GM21576 (cell line): ENCODE measurements at regions not wholly inside any gene's neighbourhood (a gene's known extent, or its start where the extent isn't known, plus 50 kb on each side); places are given as distances from the start of the nearest gene placed in this dataset.
"Not testable (repeated sequence)": the region's sequence is repeated elsewhere in the genome, so short reads cannot be mapped to it uniquely, and the experiment has no call there.

Experiments
- ATAC-seq: cut with Tn5 transposase; IDR thresholded peaks from one replicate; pipeline ENCODE4 v1.9.1; 2021; ENCODE audit warnings: mild to moderate bottlenecking, moderate library complexity; ENCODE audit not compliant: unreplicated experiment

DNA sequence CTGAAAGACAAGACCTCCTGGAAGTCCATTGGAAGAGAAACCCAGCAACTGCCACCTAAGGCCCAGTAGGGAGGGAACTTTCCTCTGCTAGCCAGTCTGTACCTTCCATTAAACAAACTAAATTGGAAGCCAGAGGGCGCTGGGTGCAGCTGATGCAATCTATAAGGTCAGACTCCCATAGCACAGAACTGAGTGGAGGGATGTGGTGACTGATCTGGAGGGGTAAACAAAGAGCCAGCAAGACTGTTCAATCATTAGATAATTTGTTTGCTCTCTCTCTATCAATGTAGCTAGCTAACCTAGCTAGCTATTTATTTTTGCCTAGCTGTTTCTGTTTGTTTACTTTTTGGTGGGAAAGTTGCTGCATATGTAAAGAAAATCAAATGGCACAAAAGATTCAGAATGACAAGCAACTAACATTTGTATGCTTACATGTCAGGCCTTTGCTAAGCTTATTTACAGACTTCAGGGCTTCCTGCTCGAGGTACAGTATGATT is 291.8 kb upstream of the DAB2 start:
- peak; percentile 93 for ATAC-seq

DNA sequence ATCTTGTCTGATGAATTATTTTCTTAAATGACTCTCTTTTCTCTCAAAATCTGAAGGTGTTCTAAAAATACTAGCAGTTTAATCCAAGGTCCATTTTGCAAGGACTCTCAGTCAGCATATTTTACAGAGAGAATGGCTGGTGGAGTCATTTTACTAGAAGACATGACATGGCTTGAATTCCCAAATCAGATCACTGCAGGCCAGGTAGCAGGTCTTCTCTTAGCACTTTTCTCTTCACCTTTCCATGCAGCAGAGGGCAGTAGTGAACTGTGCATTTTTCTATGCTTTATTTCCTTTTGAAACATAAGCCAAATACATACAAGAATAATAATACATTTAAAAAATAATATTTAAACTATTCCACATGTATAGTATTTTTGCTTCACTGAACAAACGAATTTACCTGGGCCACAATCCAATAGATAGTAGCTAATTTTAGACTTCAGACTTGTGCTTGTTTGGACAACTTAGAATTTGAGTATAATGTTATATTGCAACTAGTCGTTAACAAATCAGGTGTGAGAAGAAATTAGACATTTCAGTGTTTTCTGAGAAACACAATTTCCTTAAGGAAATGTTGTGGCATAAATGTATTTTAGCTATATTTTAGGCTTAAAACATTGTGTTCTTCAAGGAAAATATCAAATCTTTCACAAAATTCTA is 289.4 kb upstream of the DAB2 start:
- no peak for ATAC-seq

DNA sequence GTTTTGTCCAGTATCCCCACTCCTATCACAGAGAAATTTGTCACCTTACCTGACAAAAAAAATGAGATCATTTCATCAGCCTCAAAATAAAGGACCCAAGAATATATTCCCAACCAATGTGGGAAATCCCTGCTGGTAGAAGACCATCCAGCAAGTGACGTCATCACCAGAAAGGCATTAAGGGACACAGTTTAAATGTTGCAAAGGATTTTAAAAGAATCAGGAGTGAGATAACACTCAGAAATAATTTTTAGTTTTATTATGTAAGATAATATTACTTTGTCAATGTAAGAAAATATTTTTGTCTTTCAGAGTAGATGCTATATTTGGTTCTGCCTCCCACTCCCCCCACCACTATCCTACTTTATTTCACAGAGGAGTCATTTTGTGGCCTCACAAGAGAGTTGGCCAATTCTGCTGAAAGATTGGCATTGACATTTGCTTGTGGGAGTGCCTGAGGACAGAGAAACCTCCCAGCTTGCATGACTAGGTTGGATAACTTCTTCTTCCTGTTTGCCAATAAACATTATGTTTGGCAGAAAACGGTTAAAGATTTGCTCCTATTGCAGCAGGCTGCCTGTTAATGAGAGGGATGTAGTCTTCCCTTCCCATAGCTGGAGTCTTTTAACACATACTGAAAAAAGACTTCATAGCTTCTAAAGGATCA is 288.6 kb upstream of the DAB2 start:
- ATAC-seq, result no peak

DNA sequence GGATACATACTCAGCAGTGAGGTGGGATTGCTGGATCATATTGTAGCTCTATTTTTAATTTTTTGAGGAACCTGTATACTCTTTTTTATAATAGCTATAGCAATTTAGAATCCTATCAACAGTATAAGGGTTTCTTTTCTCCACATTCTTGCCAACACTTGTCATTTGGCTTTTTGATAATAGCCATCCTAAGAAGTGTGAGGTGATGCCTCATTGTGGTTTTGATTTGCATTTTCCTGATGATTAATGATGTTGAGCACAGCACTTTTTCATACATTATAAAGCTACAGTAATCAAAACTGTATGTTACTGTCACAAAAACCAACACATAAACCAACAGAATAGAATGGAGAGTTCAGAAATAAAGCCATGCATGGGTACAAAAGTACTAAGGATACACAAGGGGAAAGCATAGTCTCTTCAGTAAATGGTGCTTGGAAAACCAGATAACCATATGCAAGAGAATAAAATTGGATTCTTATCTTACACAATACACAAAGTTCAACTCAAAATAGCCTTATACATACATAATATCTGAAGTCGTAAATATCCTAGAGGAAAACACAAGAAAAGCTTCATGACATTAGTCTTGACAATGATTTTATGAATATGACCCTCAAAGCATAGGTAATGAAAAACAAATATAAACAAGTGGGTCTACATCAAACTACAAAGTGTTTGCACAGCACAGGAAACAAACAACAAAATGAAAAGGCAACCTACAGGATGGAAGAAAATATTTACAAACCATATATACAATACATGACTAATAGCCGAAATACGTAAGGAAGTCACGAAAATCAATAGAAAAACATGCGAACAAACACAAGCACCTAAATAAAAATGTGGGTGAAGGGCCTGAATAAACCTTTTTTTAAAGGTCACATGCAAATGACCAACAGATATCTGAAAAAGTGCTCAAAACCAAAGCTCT is 287.8 kb upstream of the DAB2 start:
- no peak for ATAC-seq

DNA sequence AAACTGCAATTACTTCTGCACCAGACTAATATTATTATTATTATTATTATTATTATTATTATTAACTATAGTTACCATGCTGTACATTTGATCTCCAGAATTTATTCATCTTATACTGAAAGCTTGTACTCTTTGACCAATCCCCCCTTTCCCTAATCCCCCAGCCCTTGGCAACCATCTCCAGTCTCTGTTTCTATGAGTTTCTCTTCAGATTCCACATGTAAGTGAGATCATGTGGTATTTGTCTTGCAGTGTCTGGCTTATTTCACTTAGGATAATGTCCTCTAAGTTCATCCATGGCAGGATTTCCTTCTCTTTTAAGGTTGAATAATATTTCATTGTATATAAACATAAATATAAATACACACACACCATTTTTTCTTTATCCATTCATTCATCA is 287.0 kb upstream of the DAB2 start:
- ATAC-seq, result no peak

DNA sequence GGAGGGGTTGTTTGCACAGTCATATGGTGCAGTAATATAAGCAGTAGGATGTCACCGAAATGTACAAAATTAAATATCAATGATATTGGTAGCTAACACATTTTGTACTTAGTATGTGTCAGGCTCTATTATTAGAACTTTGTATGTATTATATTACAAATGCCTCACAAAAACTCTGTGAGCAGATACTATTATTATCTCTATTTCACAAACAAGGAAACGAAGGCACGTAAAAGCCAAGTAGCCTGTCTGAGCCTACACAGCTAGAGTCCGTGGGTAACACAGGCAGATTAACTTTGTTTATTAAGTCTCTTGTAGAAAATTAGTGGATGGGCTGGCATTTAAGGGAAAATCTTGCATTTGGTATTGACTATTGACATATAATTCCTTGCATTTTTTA is 284.3 kb upstream of the DAB2 start:
- no peak for ATAC-seq

DNA sequence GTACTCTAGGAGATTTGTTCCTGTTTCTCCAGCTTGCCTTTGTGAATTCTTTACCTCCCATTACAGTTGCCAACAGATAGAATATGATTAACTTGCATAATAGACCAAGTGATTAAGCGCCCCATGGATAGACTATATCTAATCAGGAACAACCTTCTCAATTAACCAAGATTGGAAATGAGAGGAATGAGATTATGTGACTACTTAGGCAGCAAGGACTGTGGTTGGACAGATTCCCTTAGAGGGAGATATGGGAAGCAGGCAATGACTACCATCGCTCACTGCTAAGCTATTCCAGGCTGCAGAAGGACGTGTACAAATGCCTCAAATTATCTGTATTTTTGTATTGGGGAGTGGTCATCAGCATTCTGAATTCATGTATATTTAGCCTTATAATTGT is 278.1 kb upstream of the DAB2 start:
- ATAC-seq, result no peak

DNA sequence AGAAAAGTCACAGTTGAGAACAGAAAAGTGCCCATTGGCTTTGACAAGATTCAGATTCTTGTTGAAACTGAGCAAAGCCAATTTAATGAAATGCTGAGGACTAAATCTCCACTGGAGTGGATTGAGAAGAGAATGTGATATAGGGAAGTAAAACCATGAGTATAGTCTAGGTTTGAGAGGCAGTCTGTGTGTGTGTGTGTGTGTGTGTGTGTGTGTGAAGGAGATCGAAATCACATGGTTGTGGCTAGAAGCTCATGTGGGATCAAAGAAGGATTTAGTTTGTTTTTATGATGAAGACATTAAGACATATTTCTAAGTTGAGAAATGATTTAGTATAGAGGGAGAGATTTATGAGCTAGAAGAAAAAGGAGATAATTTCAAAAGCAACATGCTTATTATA is 275.7 kb upstream of the DAB2 start:
- ATAC-seq, result no peak

DNA sequence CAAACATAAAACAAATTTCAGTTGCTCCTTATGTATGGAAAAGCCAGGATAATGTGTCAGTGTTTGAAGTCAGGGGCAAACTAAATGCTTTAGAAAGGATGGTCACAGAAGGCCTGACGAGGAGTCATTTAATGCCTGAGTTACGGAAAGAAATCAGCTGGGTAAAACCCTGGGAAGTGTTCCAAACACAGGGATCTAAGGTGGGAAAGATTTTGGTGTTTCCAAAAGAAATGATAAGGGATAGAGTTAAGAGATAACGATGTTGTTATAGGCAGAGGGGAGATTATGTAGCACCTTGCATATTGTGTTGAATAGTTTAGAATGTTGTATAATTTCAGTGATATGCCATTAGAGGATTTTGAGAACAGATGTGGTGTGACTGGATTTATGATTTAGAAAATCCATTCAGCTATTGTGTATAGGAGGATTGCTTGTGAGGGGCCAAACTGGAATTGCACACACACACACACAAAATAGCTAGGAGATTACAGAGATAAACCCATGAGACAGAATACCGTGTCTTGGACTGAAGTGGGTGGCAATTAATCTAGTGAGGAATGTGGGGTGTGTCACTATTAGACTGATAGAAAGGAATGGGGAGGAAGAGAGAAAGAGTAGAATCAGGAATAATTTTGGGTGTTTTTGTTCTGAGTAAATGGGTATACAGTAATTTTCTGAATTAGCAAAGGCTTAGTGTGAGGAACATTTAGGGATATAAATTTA is 274.2 kb upstream of the DAB2 start:
- ATAC-seq, result no peak

DNA sequence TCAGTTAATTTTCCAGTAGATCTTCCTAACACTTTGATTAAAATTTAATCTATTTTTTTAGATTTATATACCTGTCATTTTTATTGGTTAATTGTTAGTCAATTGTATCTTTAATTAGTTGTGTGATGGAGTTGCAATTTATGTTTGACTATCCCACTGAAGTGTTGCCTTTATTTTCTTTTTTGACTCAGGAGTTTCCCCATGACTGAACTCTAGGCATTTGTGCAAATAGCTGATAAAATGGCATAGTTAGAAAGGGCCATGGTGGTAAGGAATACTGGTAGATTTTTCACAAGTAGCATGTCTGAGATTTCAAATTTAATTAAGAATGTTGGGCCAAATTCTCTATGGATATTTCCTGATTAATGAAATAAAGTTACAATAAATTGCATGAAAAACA is 273.1 kb upstream of the DAB2 start:
- ATAC-seq, result no peak

DNA sequence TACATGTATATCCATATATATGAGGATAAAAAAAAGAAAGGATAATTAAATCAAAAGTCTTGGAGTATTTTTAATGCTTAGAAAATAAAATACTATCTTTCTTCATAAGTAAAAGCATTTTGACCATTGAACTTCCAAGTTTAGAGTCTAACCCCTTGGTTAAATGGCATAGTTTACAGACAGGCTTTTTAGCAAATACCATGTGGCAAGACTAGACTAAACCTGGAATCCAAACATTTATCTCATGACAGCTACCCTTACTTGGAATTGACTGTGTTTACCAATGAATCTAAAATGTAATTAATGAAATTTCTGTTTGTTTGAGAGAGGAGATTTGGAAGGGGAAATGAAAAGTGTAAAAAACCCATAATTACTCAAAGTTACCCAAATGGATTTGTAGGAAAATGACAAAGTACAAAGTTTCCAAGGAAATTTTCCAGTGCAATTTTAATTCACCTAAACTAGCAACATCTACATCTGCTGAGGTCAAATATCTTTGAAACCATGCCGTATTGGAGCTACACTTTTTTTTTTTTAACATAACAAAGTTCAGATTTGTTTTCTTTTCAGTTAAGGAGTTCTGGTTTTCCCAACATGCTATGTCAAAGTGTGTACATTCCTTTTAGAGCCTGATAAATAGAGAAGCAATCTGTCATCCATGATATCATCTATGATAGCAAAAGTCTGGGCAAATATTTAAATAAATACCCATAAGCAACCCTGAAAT is 272.1 kb upstream of the DAB2 start:
- no peak for ATAC-seq

DNA sequence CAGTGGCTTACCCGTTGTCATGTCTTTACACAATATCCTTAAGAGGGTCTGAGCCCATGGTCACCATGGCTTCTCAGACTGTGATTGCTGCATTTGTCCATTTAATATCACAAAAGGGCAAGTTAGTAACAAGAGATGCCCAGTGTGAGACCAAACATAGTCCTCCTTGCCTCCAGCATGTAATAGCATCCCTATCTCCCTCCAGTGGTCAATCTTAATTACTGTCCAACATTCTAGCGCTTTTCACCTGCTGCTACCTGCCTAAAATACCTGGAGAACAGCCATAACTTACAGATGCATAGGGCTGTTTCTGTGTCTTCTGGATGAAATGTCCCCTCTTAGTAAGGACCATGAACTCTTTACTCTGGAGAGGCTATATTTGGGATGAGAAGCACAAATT is 267.2 kb upstream of the DAB2 start:
- ATAC-seq, result no peak

DNA sequence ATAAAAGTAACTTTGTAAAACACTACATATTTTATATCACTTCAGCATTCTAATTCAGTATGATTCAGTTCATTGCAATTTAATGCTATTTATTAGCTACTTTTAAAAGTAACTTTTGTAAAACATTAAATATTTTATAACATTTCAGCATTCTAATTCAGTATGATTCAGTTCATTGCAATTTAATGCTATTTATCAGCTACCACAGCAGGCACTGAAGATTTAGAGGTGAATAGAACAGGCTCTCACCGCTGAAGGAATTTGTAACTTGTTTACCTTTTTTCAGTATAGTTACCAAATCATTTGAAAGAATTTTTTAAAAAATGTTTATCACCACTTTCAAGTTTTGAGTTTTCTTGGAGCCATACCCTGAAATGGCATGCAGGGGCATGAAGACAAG is 266.4 kb upstream of the DAB2 start:
- ATAC-seq, result no peak

DNA sequence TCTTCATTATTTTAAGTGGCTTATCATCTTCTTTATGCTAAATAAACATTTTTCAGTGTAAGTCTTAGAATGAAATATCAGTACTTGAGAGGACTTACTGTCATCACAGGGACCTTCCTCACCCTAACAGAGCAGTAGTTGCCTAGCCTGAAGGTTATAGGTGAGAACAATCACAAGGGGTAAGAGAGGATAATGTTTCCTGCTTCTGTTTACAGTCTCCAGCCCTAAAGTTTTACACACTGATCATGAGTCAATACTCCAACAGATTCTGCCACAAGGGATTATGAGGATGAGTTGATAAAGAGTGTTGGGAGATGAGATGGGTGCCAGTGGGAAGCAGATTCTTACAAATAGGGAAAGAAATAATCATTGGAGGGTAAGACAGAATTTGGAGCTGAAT is 265.1 kb upstream of the DAB2 start:
- ATAC-seq, result no peak

DNA sequence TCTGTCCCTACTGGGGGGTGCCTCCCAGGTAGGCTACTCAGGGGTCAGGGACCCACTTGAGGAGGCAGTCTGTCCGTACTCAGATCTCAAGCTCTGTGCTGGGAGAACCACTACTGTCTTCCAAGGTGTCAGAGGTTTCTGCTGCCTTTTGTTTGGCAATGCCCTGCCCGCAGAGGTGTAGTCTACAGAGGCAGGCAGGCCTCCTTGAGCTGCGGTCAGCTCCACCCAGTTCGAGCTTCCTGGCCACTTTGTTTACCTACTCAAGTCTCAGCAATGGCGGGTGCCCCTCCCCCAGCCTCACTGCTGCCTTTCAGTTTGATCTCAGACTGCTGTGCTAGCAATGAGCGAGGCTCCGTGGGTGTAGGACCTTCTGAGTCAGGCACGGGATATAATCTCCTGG is 263.1 kb upstream of the DAB2 start:
- ATAC-seq, result not testable (repeated sequence)

DNA sequence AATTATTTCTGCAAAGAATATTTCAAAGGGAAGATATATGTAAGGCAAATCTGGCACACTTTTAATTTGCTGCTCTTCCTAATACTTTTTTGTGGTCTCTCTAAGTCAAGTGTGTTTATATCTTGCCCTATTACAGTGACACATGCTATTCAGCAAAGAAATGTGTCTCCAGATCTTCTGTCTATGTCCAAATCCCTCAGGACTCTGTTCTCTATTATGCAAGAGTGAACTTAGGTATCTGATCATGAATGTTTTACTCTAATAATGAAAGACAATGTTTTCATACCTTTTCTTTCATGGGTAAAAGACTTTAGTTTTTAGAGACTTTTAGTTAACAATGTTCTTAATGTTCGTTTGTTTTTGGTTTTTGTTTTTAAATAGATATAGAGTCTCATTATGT is 255.4 kb upstream of the DAB2 start:
- ATAC-seq, result no peak

DNA sequence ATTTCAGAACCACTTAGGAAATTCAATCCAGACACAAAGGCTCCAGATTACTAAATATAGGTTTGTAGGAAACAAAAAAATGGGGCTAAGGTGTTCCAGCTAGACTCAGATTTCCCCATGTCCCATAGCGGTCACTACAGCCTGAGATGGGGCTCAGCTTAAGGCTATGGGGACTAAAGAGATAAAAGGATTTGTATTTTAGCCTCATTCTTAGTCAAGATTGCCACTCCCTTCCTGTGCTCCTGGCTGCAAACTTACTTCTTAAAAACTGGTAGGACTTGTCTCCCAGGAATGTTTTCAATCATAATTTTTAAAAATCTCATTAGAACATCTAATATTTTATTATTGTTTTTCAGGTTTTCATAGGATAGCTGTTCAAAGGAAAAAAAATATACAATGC is 253.8 kb upstream of the DAB2 start:
- ATAC-seq, result no peak

DNA sequence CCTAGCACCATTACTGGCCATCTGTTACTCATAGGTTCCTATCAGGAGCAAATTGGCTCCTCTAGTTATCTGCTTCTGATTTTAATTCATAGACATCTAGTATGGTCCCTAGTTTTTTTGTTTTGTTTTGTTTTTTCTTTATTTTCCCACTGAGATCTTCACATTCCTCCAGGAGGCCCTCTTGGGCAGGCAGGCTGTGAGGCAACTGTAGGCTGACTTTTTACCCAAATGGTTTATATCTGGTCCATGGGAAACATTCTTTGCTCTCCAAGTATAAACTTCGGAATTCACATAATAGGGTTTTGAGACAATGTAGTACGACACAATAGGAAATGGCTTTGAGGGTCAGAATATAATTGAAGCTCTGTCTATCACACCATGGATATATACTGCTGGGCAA is 250.9 kb upstream of the DAB2 start:
- no peak for ATAC-seq

DNA sequence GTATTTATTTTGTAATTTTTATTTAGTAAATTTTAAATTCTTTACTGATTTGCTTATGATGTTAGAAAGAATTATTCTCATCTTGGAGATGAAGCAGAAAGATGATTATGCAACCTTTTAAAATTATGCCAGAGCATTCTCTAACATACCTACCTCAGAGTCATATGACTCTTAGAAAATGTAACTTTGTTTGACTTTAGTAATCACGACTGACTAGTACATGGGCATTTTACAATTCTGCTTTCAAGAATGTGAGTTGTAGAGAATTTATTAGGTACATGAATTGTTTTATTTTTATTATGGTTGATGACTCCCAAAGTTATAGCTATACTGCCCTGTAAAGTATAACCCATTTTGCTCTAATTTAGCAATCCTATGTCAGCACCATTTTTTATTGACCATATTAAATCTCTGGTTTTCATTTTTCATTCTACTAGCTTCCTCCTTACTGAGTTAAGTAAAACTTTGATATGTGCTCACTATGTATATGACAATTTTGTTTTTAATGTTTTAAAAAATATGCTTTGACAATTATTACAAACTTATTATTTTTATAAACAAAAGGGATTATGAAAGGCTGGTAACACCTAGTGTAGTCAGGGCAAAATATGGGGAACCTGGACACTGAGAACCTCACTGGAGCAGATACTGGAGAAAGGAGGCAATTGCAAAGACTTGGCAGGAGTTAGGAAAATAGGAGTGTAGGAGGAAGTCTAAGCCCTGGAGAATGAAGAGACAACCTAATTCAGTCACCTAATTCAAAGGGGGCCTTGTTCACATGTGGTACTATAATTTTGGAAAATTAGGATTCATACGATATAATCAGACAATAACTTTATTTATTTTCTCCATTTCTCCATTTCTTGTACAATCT is 249.7 kb upstream of the DAB2 start:
- no peak for ATAC-seq
